Prostate gland (tissue), 2 donors: ENCODE measurements at regions not wholly inside any gene's neighbourhood (a gene's known extent, or its start where the extent isn't known, plus 50 kb on each side); places are given as distances from the start of the nearest gene placed in this dataset.

Source experiments
- DNase-seq: peaks from one replicate; pipeline ENCODE4 v3.0.0-alpha.2; 2019; ENCODE audit warnings: low spot score
- H3K27ac ChIP-seq, 2 donors: fragments of 200-600 bp; sonication (generic); 2 replicates each; pipeline ENCODE4 v1.5.1; 2017 to 2019
- H3K27me3 ChIP-seq: fragments of 200-600 bp; sonication (generic); replicated peaks from 2 replicates; pipeline ENCODE4 v1.5.1; 2019; ENCODE audit not compliant: insufficient read depth
- H3K36me3 ChIP-seq, 2 donors: fragments of 200-600 bp; sonication (generic); 1 replicate in 1 of 2; 2 replicates in 1 of 2; pipeline versions ENCODE4 v1.5.1 to v1.8.1; 2017 to 2019
- H3K4me1 ChIP-seq: fragments of 200-600 bp; sonication (generic); replicated peaks from 2 replicates; pipeline ENCODE4 v1.5.1; 2019
- H3K4me3 ChIP-seq, 2 donors: fragments of 200-600 bp; sonication (generic); 2 replicates each; pipeline ENCODE4 v1.5.1; 2017 to 2019
- H3K9me3 ChIP-seq: fragments of 200-600 bp; sonication (generic); 2 replicates; pipeline ENCODE4 v1.5.1; 2017
- POLR2A ChIP-seq: fragments of 450-650 bp; IDR thresholded peaks from one replicate; pipeline ENCODE4 v1.6.1; 2016; ENCODE audit warnings: antibody characterized with exemption, mild to moderate bottlenecking
- POLR2AphosphoS5 ChIP-seq: sonication (generic); formaldehyde crosslinking; IDR thresholded peaks from one replicate; pipeline ENCODE4 v1.6.1; 2017; ENCODE audit warnings: antibody characterized with exemption
- WGBS: methylation state at CpG from one replicate; pipeline ENCODE4 v1.1.5; 2018; 5-methylcytosine and 5-hydroxymethylcytosine counted together
- intact Hi-C: fragments of 100-400 bp; cut with DNase I; formaldehyde crosslinking; loops from one replicate; pipeline ENCODE4 v1.14.2; 2022
- TF ChIP-seq, protein P1 (sequence below), 4 experiments: fragments of 200-600 bp in 2 of 4; fragments of 450-650 bp in 2 of 4; sonication (generic) in 2 of 4; IDR thresholded peaks; 1 replicate in 3 of 4; 2 replicates in 1 of 4; pipeline ENCODE4 v1.5.1; 2016 to 2019; ENCODE audit warnings: antibody characterized with exemption in 4 of 4, mild to moderate bottlenecking in 2 of 4, moderate library complexity in 2 of 4

DNA sequence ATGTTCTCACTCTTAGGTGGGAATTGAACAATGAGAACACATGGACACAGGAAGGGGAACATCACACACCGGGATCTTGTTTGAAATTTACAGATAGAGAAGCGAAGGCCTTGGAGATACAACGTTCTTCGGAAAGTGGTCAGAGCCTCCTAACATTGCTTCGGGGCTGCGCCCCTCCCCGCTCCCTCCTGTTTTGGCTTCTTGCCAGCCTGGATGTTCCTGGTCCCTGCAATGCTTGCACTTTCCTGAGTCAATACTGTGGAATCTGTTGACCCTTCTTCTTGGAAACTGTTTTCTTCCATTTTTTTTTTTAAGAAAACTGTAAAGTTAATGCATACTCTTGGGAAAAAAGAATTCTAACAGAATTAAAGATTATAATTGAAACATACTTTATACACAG, 360.8 kb downstream of the SOCS6 start:
- Histone ChIP-seq H3K9me3 (no peaks in the 10 kb centered on the region), H3K27me3 (no peaks in the 10 kb centered on the region), H3K27ac (no peak overlapping the region), H3K36me3 (no peaks in the 10 kb centered on the region), H3K4me1 (no peaks in the 10 kb centered on the region), H3K4me3 (no peak overlapping the region)
- no peak for DNase-seq
- TF ChIP-seq POLR2A (no peak), POLR2AphosphoS5 (no peak)
- TF ChIP-seq, protein P1, sequence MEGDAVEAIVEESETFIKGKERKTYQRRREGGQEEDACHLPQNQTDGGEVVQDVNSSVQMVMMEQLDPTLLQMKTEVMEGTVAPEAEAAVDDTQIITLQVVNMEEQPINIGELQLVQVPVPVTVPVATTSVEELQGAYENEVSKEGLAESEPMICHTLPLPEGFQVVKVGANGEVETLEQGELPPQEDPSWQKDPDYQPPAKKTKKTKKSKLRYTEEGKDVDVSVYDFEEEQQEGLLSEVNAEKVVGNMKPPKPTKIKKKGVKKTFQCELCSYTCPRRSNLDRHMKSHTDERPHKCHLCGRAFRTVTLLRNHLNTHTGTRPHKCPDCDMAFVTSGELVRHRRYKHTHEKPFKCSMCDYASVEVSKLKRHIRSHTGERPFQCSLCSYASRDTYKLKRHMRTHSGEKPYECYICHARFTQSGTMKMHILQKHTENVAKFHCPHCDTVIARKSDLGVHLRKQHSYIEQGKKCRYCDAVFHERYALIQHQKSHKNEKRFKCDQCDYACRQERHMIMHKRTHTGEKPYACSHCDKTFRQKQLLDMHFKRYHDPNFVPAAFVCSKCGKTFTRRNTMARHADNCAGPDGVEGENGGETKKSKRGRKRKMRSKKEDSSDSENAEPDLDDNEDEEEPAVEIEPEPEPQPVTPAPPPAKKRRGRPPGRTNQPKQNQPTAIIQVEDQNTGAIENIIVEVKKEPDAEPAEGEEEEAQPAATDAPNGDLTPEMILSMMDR (IDR thresholded peaks at IDR 0.05) = no peak
- intact Hi-C loops = no loop called here
- 75% methylated on average over 7 of the region's 7 CpGs for WGBS

DNA sequence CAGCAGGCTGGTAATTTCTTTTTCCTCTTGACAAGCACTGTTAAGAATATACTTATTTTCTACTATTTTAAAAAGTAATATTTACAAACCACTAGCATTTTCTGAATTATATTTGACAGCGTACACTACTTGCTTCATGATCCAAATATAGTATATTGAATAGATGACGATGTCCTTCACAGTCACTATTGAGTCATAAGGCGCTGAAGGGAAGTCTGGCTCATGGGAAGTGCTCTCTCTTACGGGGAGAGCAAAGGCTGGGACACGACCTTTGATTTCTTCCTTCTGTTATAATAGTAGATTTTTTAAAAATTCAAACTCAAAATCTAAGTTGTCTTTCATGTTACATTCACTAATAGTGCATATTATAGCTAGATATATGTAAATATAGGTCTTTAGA, 357.1 kb downstream of the SOCS6 start:
- intact Hi-C loops = no loop called here
- H3K4me1 ChIP-seq = no peaks in the 10 kb centered on the region
- TF ChIP-seq POLR2AphosphoS5 (no peak), POLR2A (no peak)
- TF ChIP-seq, protein P1 (IDR thresholded peaks at IDR 0.05) = no peak
- H3K27me3 ChIP-seq = no peaks in the 10 kb centered on the region
- H3K36me3 ChIP-seq = no peaks in the 10 kb centered on the region
- no peak for DNase-seq
- no peak overlapping the region for H3K27ac ChIP-seq
- H3K4me3 ChIP-seq = no peak overlapping the region
- 81% methylated on average over 5 of the region's 5 CpGs for WGBS
- H3K9me3 ChIP-seq = no peaks in the 10 kb centered on the region

- intact Hi-C loops = no loop called here
Observed at GRCh38 chr18:70643812-70644211, 355.0 kb downstream of the SOCS6 start.

GRCh38 chr18:70641156-70641775, 352.4 kb downstream of the SOCS6 start:
- H3K27me3 ChIP-seq = no peaks in the 10 kb centered on the region
- H3K27ac ChIP-seq = no peak overlapping the region
- no peak for DNase-seq
- H3K4me1 ChIP-seq = no peaks in the 10 kb centered on the region
- H3K4me3 ChIP-seq = no peak overlapping the region
- no peaks in the 10 kb centered on the region for H3K36me3 ChIP-seq
- H3K9me3 ChIP-seq = no peaks in the 10 kb centered on the region
- intact Hi-C loops = no loop called here
- 41% methylated on average over 6 of the region's 6 CpGs for WGBS
- TF ChIP-seq POLR2A (no peak), POLR2AphosphoS5 (no peak)
- TF ChIP-seq, protein P1 (IDR thresholded peaks at IDR 0.05) = no peak

More at GRCh38 chr18:70643812-70644211, 355.0 kb downstream of the SOCS6 start:
- no peak for DNase-seq
- Histone ChIP-seq H3K36me3 (no peaks in the 10 kb centered on the region), H3K27me3 (no peaks in the 10 kb centered on the region), H3K27ac (no peak overlapping the region), H3K4me3 (no peak overlapping the region), H3K4me1 (no peaks in the 10 kb centered on the region), H3K9me3 (no peaks in the 10 kb centered on the region)
- TF ChIP-seq, protein P1 (IDR thresholded peaks at IDR 0.05) = no peak
- TF ChIP-seq POLR2A = no peak
- no peak for TF ChIP-seq POLR2AphosphoS5
- WGBS = 0% methylated on average over 1 of the region's 1 CpG

- H3K27me3 ChIP-seq = no peaks in the 10 kb centered on the region
- intact Hi-C loops = no loop called here
- no peaks in the 10 kb centered on the region for H3K4me1 ChIP-seq
- 41% methylated on average over 2 of the region's 2 CpGs for WGBS
- no peak for DNase-seq
- H3K36me3 ChIP-seq = no peaks in the 10 kb centered on the region
- no peaks in the 10 kb centered on the region for H3K9me3 ChIP-seq
- H3K27ac ChIP-seq = no peak overlapping the region
- no peak overlapping the region for H3K4me3 ChIP-seq
- TF ChIP-seq POLR2A = no peak
- TF ChIP-seq, protein P1 (IDR thresholded peaks at IDR 0.05) = no peak
- no peak for TF ChIP-seq POLR2AphosphoS5
Observed at GRCh38 chr18:70640336-70640887, 351.6 kb downstream of the SOCS6 start.
